DMS79 treated with DMSO at 0.1 percent for 48 hours (cell line): ENCODE measurements at regions not wholly inside any gene's neighbourhood (a gene's known extent, or its start where the extent isn't known, plus 50 kb on each side); places are given as distances from the start of the nearest gene placed in this dataset.
"Not testable (repeated sequence)": the region's sequence is repeated elsewhere in the genome, so short reads cannot be mapped to it uniquely, and the experiment has no call there.

Source experiments
- DNase-seq: peaks from one replicate; lab custom pipeline; 2025; lab: John Stamatoyannopoulos, UW

GRCh38 chr12:126452686-126453085, 1387.5 kb downstream of the AACS start:
- not testable (repeated sequence) for DNase-seq

DNA sequence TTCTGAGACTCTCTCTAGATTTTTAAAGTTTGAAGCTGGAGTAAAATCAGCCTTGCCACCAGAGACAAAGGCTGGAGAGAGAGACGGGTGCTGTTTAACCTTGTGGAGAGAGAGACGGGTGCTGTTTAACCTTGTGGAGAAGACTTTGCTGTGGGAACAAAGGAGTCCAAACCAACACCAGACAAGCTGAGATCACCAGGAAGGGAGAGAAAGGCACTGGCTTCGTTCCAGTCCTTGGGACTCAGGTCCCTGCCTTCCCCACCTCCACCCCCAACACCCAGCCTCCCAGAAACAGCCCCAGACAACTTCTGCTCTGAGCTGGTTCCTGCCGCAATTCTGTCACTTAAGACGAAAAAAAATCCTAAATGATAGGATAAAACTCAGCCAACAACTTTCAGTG, 1389.3 kb downstream of the AACS start:
- no peak for DNase-seq

DNA sequence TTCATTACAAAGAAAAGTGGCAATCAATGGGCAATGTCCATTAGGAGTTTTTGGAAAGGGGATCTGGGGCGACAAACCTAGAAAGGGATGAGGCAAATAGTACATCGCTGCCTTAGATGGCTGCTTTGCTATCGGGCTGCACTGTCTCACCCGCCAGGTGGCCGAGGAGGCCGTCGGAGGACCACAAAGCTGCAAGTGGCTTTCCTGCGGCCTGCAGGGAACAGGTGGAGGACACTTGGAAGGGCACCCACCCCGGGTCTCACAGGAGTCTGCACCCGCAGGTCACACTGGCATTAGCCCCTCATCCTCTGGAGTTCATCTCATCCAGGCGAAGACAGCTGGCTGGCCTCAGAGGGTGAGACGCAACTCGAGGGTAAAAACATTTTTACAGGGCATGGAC, 1392.5 kb downstream of the AACS start:
- no peak for DNase-seq

- no peak for DNase-seq
Observed at GRCh38 chr12:126464153-126464552, 1398.9 kb downstream of the AACS start.

DNA sequence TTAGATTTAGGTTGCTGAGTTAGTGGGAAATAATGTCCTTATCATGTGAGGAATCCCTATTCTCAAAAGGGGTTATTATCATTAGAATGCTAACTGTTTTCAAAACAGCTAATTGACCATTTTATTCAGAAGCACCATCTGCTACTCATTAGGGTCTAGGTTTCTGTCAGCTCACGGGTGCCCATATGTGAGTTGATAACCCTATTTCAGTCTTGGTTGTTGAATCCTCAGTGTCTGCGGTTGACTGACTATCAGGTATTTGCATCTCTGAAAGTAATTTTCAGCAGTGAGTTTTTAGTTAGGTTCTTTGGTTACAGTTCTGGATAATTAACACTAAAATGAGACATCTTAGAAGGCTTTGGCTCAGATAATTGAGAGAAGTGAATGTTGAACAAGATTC, 1404.0 kb downstream of the AACS start:
- no peak for DNase-seq

- DNase-seq, result no peak
Observed at GRCh38 chr12:126474703-126475102, 1409.5 kb downstream of the AACS start.

GRCh38 chr12:126480451-126480850, 1415.2 kb downstream of the AACS start:
- no peak for DNase-seq

- DNase-seq, result no peak
Observed at GRCh38 chr12:126481688-126482087, 1416.5 kb downstream of the AACS start.

- no peak for DNase-seq
Observed at GRCh38 chr12:126482238-126482889, 1417.1 kb downstream of the AACS start.

- DNase-seq, result no peak
Observed at GRCh38 chr12:126483145-126484068, 1418.2 kb downstream of the AACS start.

GRCh38 chr12:126487431-126487980, 1422.3 kb downstream of the AACS start:
- DNase-seq, result no peak

GRCh38 chr12:126488806-126489205, 1423.6 kb downstream of the AACS start:
- no peak for DNase-seq

DNA sequence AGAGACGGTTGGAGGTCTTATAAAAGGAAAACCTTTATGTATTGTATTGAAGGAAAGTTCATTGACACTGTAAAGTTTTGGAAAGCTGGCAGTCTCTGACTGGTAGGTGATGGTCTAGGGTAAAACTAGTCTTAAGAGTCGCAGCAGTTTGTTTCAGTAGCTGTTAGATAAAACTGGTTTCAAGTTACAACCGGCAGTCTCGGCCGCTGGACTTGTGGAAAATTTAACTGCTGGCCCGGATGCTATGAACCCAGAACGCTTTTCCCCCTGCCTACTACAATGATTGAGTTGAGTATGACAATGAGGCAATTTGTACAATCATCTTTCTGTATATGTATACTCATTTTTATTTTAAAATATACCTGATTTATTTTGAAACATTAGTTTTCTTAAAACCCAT, 1426.9 kb downstream of the AACS start:
- DNase-seq, result no peak

DNA sequence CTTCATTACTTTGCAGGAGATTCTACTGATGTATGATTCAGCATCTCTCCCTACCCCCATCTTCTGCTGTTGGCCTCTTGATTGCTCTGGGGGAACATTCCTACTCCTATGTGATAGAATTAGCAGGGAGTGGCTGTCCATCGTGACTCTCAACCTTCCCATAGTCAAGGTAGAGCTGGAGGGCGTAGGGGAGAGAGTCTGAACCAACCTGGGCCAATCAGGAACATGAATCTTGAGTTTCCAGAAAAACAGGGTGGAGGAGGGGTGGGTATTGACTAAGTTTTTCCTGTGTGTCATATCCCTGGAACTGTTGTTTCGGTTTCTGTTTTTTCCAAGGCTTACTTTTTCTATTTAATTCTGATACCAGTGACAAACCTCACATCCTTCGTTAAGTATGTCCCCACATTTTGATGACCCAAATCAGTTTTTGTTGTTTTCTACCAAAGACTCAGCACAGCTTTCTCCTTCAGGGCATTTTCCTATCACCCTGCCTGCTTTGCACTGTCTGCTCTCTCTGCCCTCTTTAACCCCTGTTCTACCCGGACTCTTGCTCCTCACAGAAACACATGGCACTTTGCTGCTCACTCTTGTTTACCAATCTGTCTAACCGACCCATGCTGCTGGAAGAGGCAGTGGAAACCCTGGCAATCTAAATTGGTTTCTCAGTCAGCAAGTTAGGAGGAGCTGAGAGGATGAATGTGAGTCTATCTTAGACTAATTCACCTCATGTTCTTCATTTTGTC, 1428.3 kb downstream of the AACS start:
- DNase-seq, result no peak

DNA sequence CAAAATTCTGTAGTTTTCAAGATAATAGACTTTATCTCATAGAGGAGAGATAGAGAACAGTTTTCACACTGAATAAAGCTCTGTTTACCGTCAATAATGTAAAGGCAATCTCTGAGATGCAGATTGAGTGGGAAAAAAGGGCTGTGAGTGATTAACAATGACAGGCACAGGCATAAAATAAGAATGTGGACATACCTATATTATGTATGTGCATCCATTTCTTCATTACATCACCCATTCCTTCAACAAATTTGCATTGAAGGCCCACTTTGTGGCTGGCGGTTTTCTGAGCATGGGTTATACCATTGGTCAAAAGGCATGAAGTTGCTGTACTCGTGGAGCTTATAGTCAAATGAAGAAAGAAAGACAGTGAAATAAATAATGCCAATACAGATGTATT, 1431.0 kb downstream of the AACS start:
- DNase-seq, result no peak

DNA sequence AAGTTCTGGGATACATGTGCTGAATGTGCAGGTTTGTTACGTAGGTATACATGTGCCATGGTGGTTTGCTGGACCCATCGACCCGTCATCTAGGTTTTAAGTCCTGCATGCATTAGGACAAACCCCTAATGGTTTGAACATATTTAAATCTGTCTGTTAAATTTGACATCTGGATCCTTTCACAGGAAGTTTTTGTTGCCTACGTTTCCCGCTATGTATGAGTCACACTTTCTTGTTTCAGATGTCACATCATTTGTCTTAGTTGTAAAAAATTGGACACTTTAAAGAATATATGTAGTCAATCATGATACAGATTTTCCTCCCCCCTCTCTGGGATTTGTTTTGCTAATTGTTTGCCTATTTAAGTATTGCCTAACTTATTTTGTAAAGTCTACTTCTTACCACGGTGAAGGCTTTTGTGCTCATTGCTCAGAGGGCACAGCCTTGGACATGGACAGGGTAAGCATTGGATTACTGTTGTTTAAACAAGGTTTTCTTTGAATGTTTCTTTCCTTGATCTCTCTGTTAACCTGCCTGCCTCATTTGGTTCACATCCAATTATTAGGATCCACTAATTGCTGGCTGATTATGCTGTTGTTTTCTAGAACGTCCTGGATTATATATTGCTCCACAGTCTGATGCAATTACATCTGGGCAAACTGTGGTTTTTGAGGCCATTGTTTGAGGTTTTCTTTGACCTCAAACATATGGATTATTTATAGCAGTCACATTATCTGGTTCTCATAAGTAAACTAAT, 1441.4 kb downstream of the AACS start:
- DNase-seq, result no peak

DNA sequence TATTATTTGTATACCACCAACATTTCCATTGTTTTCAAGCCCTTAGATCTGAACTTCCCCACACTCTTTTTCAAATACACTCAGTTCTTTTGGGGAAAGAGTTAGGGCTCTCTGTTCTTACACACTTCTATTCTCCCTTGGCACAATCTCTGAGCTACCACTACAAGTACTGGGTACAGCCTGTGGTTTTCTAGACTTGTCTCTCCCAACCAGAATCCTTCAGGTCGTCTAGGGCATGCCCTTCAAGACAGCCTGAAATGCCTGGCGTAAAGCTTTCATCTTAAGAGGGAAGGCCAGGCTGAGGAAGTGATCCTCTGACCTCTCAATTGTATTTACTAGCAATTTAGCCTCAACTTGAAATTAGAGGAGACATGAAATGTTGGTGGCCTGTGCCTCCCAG, 1442.0 kb downstream of the AACS start:
- DNase-seq, result no peak

- DNase-seq, result no peak
Observed at GRCh38 chr12:126509572-126509971, 1444.3 kb downstream of the AACS start.

- DNase-seq, result no peak
Observed at GRCh38 chr12:126510630-126511029, 1445.4 kb downstream of the AACS start.

GRCh38 chr12:126512916-126513913, 1448.0 kb downstream of the AACS start:
- no peak for DNase-seq
